GM12878 (cell line): ENCODE measurements at regions not wholly inside any gene's neighbourhood (a gene's known extent, or its start where the extent isn't known, plus 50 kb on each side); places are given as distances from the start of the nearest gene placed in this dataset.

Source experiments
- CEBPZ ChIP-seq: fragments of 150-350 bp; IDR thresholded peaks from 2 replicates; pipeline ENCODE4 v1.6.1; 2016; ENCODE audit warnings: low read depth, low read length
- EED ChIP-seq: sonication (generic); IDR thresholded peaks from 2 replicates; pipeline ENCODE4 v1.6.1; 2016; ENCODE audit warnings: antibody characterized with exemption, low read depth
- EP300 ChIP-seq, 2 experiments: fragments of 150-350 bp in 1 of 2; IDR thresholded peaks; 2 replicates each; pipeline ENCODE4 v1.6.1; 2011 to 2012; ENCODE audit warnings: low read depth in 2 of 2, low read length in 2 of 2, borderline replicate concordance in 1 of 2, improper control_type of control experiment in 1 of 2, inconsistent platforms in 1 of 2; ENCODE audit not compliant: control insufficient read depth in 1 of 2
- FOXM1 ChIP-seq: IDR thresholded peaks from 2 replicates; pipeline ENCODE4 v1.6.1; 2012; ENCODE audit warnings: low read depth, mild to moderate bottlenecking, inconsistent platforms, low read length, moderate library complexity
- HSF1 ChIP-seq: fragments of 150-350 bp; IDR thresholded peaks from 2 replicates; pipeline ENCODE4 v1.6.1; 2014; ENCODE audit warnings: mild to moderate bottlenecking, low read depth, low read length
- KAT2A ChIP-seq: conservative IDR thresholded peaks from 2 replicates; pipeline ENCODE4 v1.6.1; 2011; ENCODE audit warnings: low read depth, low read length; ENCODE audit not compliant: control insufficient read depth
- KDM1A ChIP-seq: fragments of 200-600 bp; sonication (generic); IDR thresholded peaks from 2 replicates; pipeline ENCODE4 v1.6.1; 2016; ENCODE audit warnings: borderline replicate concordance
- KLF5 ChIP-seq: fragments of 450-650 bp; IDR thresholded peaks from 2 replicates; pipeline ENCODE4 v1.6.1; 2014; ENCODE audit warnings: mild to moderate bottlenecking; ENCODE audit not compliant: partially characterized antibody
- MYC ChIP-seq: IDR thresholded peaks from 2 replicates; pipeline ENCODE4 v1.6.1; 2011; ENCODE audit warnings: mild to moderate bottlenecking, low read length, moderate library complexity, inconsistent platforms; ENCODE audit not compliant: insufficient read depth, insufficient replicate concordance, insufficient read length, severe bottlenecking
- NFXL1 ChIP-seq: fragments of 450-650 bp; IDR thresholded peaks from 2 replicates; pipeline ENCODE4 v1.6.1; 2017; ENCODE audit warnings: antibody characterized with exemption, mild to moderate bottlenecking, borderline replicate concordance
- NFYA ChIP-seq: IDR thresholded peaks from 2 replicates; pipeline ENCODE4 v1.6.1; 2011; ENCODE audit warnings: low read depth, mild to moderate bottlenecking, low read length, improper control_type of control experiment, borderline replicate concordance
- PBX3 ChIP-seq: IDR thresholded peaks from 2 replicates; pipeline ENCODE4 v1.6.1; 2011; ENCODE audit warnings: mild to moderate bottlenecking, low read depth, low read length, moderate library complexity; ENCODE audit not compliant: insufficient replicate concordance
- POLR2A ChIP-seq: IDR thresholded peaks from 2 replicates; pipeline ENCODE4 v1.6.1; 2011; ENCODE audit warnings: low read depth, mild to moderate bottlenecking, low read length
- RBBP5 ChIP-seq: fragments of 200-600 bp; sonication (generic); conservative IDR thresholded peaks from 2 replicates; pipeline ENCODE4 v1.6.1; 2016
- RELA ChIP-seq: fragments of 450-650 bp; IDR thresholded peaks from 2 replicates; pipeline ENCODE4 v1.8.0; 2014; ENCODE audit warnings: borderline replicate concordance; ENCODE audit not compliant: partially characterized antibody
- SPI1 ChIP-seq: IDR thresholded peaks from 2 replicates; pipeline ENCODE4 v1.6.1; 2011; ENCODE audit warnings: low read depth, mild to moderate bottlenecking, low read length, moderate library complexity, borderline replicate concordance; ENCODE audit not compliant: insufficient read depth
- STAT1 ChIP-seq: fragments of 450-650 bp; conservative IDR thresholded peaks from 2 replicates; pipeline ENCODE4 v1.6.1; 2014; ENCODE audit warnings: antibody characterized with exemption, mild to moderate bottlenecking
- WRNIP1 ChIP-seq: IDR thresholded peaks from 2 replicates; pipeline ENCODE4 v1.6.1; 2011; ENCODE audit warnings: low read depth, low read length, improper control_type of control experiment, borderline replicate concordance
- ZNF384 ChIP-seq: IDR thresholded peaks from 2 replicates; pipeline ENCODE4 v1.6.1; 2012; ENCODE audit warnings: low read depth, mild to moderate bottlenecking, low read length, improper control_type of control experiment, borderline replicate concordance
- TF ChIP-seq, protein P1 (sequence below): IDR thresholded peaks from 2 replicates; pipeline ENCODE4 v1.6.1; 2011; ENCODE audit warnings: low read depth, mild to moderate bottlenecking, low read length, moderate library complexity, borderline replicate concordance; ENCODE audit errors: extremely low read depth

DNA sequence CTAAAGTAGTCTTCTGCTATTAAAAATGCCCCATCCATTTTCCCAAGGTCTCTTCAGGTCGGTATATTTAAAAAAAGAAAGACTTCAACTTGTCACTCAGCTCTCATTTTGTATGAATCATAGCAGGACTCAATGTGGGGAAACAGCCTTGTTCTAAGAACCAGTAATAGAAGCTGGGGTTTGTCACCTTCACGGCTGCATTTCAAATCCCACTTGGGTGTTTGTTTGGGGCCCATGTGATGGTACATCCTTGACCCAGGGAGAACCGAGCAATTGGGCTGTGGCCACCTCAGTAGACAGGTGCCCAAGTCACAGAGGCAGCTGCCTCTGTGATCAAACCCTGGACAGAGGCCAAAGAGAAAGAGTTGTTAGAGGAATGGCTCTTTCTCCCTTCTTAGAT lies 70.3 kb upstream of the ARL8B start (continued):
- no peak for TF ChIP-seq MYC
- no peak for TF ChIP-seq FOXM1
- no peak for TF ChIP-seq RBBP5
- no peak; the same call in 1 of the 2 replicates for TF ChIP-seq SPI1
- TF ChIP-seq HSF1 = no peak
- no peak for TF ChIP-seq KDM1A
- TF ChIP-seq KAT2A = no peak
- TF ChIP-seq NFYA = no peak
- TF ChIP-seq NFXL1 = no peak
- TF ChIP-seq PBX3 = peak; percentile 68
- TF ChIP-seq WRNIP1 = no peak
- TF ChIP-seq STAT1 = peak; percentile 86; the same call in 1 of the 2 replicates
- no peak for TF ChIP-seq CEBPZ
- TF ChIP-seq ZNF384 = no peak
- peak; percentile 69 for TF ChIP-seq KLF5
- TF ChIP-seq, protein P1, sequence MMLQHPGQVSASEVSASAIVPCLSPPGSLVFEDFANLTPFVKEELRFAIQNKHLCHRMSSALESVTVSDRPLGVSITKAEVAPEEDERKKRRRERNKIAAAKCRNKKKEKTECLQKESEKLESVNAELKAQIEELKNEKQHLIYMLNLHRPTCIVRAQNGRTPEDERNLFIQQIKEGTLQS = no peak
- no peak for TF ChIP-seq POLR2A
- TF ChIP-seq RELA = no peak
- TF ChIP-seq EP300 (IDR thresholded peaks at IDR 0.05; ENCODE audit: borderline replicate concordance in 1 of 2, control insufficient read depth in 1 of 2, low read depth in 2 of 2, low read length in 2 of 2) = peak; percentile 77 to 79
- TF ChIP-seq EED = peak; percentile 58; the same call in 1 of the 2 replicates
